Astrocyte (in vitro differentiated cells and primary cell): ENCODE measurements at regions not wholly inside any gene's neighbourhood (a gene's known extent, or its start where the extent isn't known, plus 50 kb on each side); places are given as distances from the start of the nearest gene placed in this dataset.

Experiments
- EZH2 ChIP-seq: IDR thresholded peaks from 2 replicates; pipeline ENCODE4 v1.6.1; 2012; ENCODE audit warnings: mild to moderate bottlenecking, low read length, inconsistent platforms; ENCODE audit not compliant: insufficient read depth
- TF ChIP-seq, protein P1 (sequence below): IDR thresholded peaks from 2 replicates; pipeline ENCODE4 v1.5.1; 2011; ENCODE audit warnings: low read depth, mild to moderate bottlenecking, inconsistent platforms, low read length, moderate library complexity; ENCODE audit not compliant: insufficient read depth

DNA sequence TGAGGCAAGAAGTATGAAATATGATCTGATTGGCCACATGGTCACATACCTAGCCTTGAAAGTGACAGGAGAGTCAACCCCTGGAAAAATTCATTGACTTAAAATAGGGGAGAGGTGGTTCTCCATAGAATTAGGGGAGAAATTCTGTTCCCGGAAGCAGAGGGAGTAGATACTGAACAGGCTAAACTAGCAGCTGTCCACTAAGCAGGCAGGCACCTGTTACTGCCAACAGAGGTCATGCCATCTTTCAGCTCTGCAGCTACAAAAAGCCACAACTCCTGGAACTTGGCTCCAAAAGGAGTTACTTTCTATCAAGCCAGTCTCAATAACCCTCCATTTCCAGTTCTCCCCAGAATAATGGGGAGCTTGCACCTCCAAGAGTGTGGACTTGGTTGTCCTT lies 352.5 kb downstream of the MAFB start:
- TF ChIP-seq, protein P1, sequence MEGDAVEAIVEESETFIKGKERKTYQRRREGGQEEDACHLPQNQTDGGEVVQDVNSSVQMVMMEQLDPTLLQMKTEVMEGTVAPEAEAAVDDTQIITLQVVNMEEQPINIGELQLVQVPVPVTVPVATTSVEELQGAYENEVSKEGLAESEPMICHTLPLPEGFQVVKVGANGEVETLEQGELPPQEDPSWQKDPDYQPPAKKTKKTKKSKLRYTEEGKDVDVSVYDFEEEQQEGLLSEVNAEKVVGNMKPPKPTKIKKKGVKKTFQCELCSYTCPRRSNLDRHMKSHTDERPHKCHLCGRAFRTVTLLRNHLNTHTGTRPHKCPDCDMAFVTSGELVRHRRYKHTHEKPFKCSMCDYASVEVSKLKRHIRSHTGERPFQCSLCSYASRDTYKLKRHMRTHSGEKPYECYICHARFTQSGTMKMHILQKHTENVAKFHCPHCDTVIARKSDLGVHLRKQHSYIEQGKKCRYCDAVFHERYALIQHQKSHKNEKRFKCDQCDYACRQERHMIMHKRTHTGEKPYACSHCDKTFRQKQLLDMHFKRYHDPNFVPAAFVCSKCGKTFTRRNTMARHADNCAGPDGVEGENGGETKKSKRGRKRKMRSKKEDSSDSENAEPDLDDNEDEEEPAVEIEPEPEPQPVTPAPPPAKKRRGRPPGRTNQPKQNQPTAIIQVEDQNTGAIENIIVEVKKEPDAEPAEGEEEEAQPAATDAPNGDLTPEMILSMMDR, result no peak
- TF ChIP-seq EZH2, result no peak
